Smooth muscle cell (in vitro differentiated cells): ENCODE measurements at regions not wholly inside any gene's neighbourhood (a gene's known extent, or its start where the extent isn't known, plus 50 kb on each side); places are given as distances from the start of the nearest gene placed in this dataset.

Source experiments
- DNase-seq: peaks from one replicate; lab custom pipeline; 2025; ENCODE audit not compliant: unreplicated experiment; lab: John Stamatoyannopoulos, UW
- H2AFZ ChIP-seq: fragments of 200-600 bp; sonication (generic); 2 replicates; pipeline ENCODE4 v1.6.0; 2016; ENCODE audit warnings: antibody characterized with exemption, low read depth, mild to moderate bottlenecking
- H3F3A ChIP-seq: fragments of 200-600 bp; sonication (generic); 2 replicates; pipeline ENCODE4 v1.6.0; 2017; ENCODE audit warnings: antibody characterized with exemption, low read depth
- H3K27ac ChIP-seq: fragments of 200-600 bp; sonication (generic); 2 replicates; pipeline ENCODE4 v1.5.1; 2016; ENCODE audit warnings: low read depth, mild to moderate bottlenecking
- H3K27me3 ChIP-seq: fragments of 200-600 bp; sonication (generic); 2 replicates; pipeline ENCODE4 v1.6.1; 2016; ENCODE audit warnings: low read depth, mild to moderate bottlenecking
- H3K36me3 ChIP-seq: fragments of 200-600 bp; sonication (generic); 2 replicates; pipeline ENCODE4 v1.5.1; 2016; ENCODE audit warnings: low read depth
- H3K4me1 ChIP-seq: fragments of 200-600 bp; sonication (generic); 2 replicates; pipeline ENCODE4 v1.5.1; 2016; ENCODE audit warnings: low read depth
- H3K4me2 ChIP-seq: fragments of 200-600 bp; sonication (generic); 2 replicates; pipeline ENCODE4 v1.6.0; 2016; ENCODE audit warnings: mild to moderate bottlenecking
- H3K4me3 ChIP-seq: fragments of 200-600 bp; sonication (generic); 2 replicates; pipeline ENCODE4 v1.5.1; 2016; ENCODE audit warnings: mild to moderate bottlenecking
- H3K79me2 ChIP-seq: fragments of 200-600 bp; sonication (generic); 2 replicates; pipeline ENCODE4 v1.6.0; 2016; ENCODE audit warnings: low read depth, mild to moderate bottlenecking
- H3K9ac ChIP-seq: fragments of 200-600 bp; sonication (generic); 2 replicates; pipeline ENCODE4 v1.6.0; 2016; ENCODE audit warnings: low read depth
- H3K9me3 ChIP-seq: fragments of 200-600 bp; sonication (generic); replicated peaks from 2 replicates; pipeline ENCODE4 v1.5.1; 2016; ENCODE audit warnings: low read depth
- H4K20me1 ChIP-seq: fragments of 200-600 bp; sonication (generic); 2 replicates; pipeline ENCODE4 v1.6.0; 2016; ENCODE audit warnings: low read depth
- WGBS: methylation state at CpG from one replicate; pipeline ENCODE4 v1.1.7; 2016; ENCODE audit warnings: low lambda C conversion rate; 5-methylcytosine and 5-hydroxymethylcytosine counted together
- TF ChIP-seq, protein P1 (sequence below): fragments of 200-600 bp; sonication (generic); IDR thresholded peaks from 2 replicates; pipeline ENCODE4 v1.5.1; 2017; ENCODE audit warnings: borderline replicate concordance, mild to moderate bottlenecking, antibody characterized with exemption; ENCODE audit not compliant: insufficient read depth, poor library complexity, severe bottlenecking

DNA sequence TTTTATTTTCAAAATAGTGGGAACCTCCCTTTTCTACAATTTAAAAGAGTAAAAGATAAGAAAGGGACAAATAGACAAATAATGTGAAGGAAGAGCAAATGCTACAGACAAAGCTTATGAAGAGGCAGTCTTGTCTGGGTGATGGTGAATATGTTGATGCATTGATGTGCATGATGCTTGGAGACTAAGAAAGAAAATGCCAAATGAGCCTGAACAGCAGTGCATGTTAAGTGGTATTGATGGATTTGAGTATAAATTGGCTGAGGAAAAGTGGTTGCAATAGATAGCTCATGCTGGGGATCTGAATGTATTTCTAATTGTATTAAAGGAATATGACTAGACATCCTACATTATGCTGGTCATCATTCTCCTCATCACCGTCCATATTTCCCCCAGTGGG lies 268.6 kb upstream of the ANO5 start:
- no peak overlapping the region for H3K4me2 ChIP-seq
- H3K27me3 ChIP-seq: no peaks in the 10 kb centered on the region
- H3K27ac ChIP-seq: no peak overlapping the region
- WGBS: 85% methylated on average over 1 of the region's 1 CpG
- no peaks in the 10 kb centered on the region for H3K36me3 ChIP-seq
- H3K4me3 ChIP-seq: no peak overlapping the region
- no peaks in the 10 kb centered on the region for H3K9me3 ChIP-seq
- H4K20me1 ChIP-seq: no peaks in the 10 kb centered on the region
- H3F3A ChIP-seq: no peaks in the 10 kb centered on the region
- no peaks in the 10 kb centered on the region for H3K79me2 ChIP-seq
- H3K9ac ChIP-seq: no peak overlapping the region
- TF ChIP-seq, protein P1, sequence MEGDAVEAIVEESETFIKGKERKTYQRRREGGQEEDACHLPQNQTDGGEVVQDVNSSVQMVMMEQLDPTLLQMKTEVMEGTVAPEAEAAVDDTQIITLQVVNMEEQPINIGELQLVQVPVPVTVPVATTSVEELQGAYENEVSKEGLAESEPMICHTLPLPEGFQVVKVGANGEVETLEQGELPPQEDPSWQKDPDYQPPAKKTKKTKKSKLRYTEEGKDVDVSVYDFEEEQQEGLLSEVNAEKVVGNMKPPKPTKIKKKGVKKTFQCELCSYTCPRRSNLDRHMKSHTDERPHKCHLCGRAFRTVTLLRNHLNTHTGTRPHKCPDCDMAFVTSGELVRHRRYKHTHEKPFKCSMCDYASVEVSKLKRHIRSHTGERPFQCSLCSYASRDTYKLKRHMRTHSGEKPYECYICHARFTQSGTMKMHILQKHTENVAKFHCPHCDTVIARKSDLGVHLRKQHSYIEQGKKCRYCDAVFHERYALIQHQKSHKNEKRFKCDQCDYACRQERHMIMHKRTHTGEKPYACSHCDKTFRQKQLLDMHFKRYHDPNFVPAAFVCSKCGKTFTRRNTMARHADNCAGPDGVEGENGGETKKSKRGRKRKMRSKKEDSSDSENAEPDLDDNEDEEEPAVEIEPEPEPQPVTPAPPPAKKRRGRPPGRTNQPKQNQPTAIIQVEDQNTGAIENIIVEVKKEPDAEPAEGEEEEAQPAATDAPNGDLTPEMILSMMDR: no peak
- H2AFZ ChIP-seq: no peak overlapping the region
- DNase-seq: no peak
- peaks cover 6% of the 10 kb centered on the region for H3K4me1 ChIP-seq

DNA sequence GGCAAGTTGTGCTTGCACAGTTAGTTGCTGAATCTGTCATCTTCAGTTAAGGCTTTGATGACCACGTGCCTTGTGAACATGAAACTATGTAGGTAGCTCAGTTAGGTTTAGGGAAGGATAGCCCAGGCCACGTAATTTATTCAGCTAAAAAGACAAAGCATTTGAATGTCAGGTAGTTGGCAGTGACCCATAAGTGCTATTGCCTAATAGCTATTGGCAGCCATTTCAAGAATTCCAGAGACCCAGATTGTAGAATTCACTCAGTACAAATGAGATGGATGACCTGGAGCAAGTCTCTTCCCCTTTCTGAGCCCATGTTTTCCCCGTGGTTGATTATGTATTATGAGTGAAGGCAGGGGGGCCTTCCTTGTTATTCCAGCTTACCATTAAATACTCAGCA lies 265.3 kb upstream of the ANO5 start:
- H2AFZ ChIP-seq: no peak overlapping the region
- no peaks in the 10 kb centered on the region for H4K20me1 ChIP-seq
- no peaks in the 10 kb centered on the region for H3K27me3 ChIP-seq
- no peak overlapping the region for H3K4me2 ChIP-seq
- H3K36me3 ChIP-seq: no peaks in the 10 kb centered on the region
- no peak overlapping the region for H3K27ac ChIP-seq
- DNase-seq: no peak
- TF ChIP-seq, protein P1: no peak
- no peaks in the 10 kb centered on the region for H3K9me3 ChIP-seq
- H3K79me2 ChIP-seq: no peaks in the 10 kb centered on the region
- H3K4me3 ChIP-seq: no peak overlapping the region
- WGBS: 64% methylated on average over 3 of the region's 3 CpGs
- H3K9ac ChIP-seq: no peak overlapping the region
- H3F3A ChIP-seq: no peaks in the 10 kb centered on the region
- no peaks in the 10 kb centered on the region for H3K4me1 ChIP-seq

DNA sequence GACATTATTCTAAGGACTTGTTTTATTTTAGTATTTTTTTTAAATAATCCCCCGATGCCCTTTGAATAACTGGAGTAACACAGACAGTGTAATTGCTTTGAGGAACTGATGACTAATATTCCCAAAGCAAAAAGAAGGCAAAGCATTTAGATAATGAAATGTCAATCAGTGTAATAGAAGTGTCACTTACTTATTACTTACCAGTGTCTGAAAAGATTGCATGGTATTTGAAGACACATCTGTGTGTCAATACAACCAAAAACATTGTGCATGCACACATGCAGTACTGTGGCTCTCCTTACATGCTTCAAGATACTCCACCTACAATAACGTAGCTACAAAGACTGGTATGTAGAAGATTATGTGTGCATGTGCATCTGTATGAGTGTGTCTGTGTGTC lies 264.0 kb upstream of the ANO5 start:
- 83% methylated on average over 2 of the region's 2 CpGs for WGBS
- no peak for DNase-seq
- Histone ChIP-seq H3K27ac (no peak overlapping the region), H3K9ac (no peak overlapping the region), H3K9me3 (no peaks in the 10 kb centered on the region), H3K4me3 (no peak overlapping the region), H4K20me1 (no peaks in the 10 kb centered on the region), H3K36me3 (no peaks in the 10 kb centered on the region), H3K27me3 (no peaks in the 10 kb centered on the region), H3F3A (no peaks in the 10 kb centered on the region), H3K79me2 (no peaks in the 10 kb centered on the region), H2AFZ (no peak overlapping the region), H3K4me1 (no peaks in the 10 kb centered on the region), H3K4me2 (no peak overlapping the region)
- TF ChIP-seq, protein P1: no peak

DNA sequence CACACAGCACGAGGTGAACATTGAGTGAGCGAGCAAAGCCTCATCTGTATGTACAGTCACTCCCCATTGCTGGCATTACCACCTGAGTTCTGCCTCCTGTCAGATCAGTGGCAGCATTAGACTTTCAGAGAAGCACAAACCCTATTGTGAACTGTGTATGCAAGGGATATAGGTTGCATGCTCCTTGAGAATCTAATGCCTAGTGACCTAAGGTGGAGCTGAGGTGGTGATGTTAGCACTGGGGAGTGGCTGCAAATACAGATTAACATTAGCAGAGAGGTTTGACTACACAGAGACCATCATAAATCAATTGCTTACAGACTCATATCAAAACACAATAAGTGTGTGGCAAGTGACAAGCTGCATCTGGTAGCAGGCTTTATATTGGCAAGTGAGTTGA lies 262.5 kb upstream of the ANO5 start:
- no peaks in the 10 kb centered on the region for H3K79me2 ChIP-seq
- no peak for DNase-seq
- no peaks in the 10 kb centered on the region for H3F3A ChIP-seq
- H3K36me3 ChIP-seq: no peaks in the 10 kb centered on the region
- H3K9ac ChIP-seq: no peak overlapping the region
- no peak overlapping the region for H3K27ac ChIP-seq
- 89% methylated on average over 2 of the region's 2 CpGs for WGBS
- H3K4me3 ChIP-seq: no peak overlapping the region
- no peaks in the 10 kb centered on the region for H3K4me1 ChIP-seq
- TF ChIP-seq, protein P1: no peak
- H3K4me2 ChIP-seq: no peak overlapping the region
- H3K9me3 ChIP-seq: no peaks in the 10 kb centered on the region
- no peaks in the 10 kb centered on the region for H4K20me1 ChIP-seq
- no peaks in the 10 kb centered on the region for H3K27me3 ChIP-seq
- no peak overlapping the region for H2AFZ ChIP-seq
